ENCODE measurements at regions not wholly inside any gene's neighbourhood (a gene's known extent, or its start where the extent isn't known, plus 50 kb on each side); places are given as distances from the start of the nearest gene placed in this dataset.

GRCh38 chr13:80227645-80228044, 113.3 kb downstream of the SPRY2 start (continued):
- TF ChIP-seq AFF4 (CRISPR knock-in tag; IDR thresholded peaks at IDR 0.05; ENCODE audit: borderline replicate concordance), result no peak
- no peak for TF ChIP-seq ERG (CRISPR knock-in tag; IDR thresholded peaks at IDR 0.05)
- no peak for TF ChIP-seq MYBL2 (CRISPR knock-in tag; IDR thresholded peaks at IDR 0.05)
- TF ChIP-seq GABPB1 (CRISPR knock-in tag; IDR thresholded peaks at IDR 0.05), result no peak
- no peak for TF ChIP-seq CREB1 (CRISPR knock-in tag; IDR thresholded peaks at IDR 0.05)
- TF ChIP-seq FOXP4 (CRISPR knock-in tag; IDR thresholded peaks at IDR 0.05), result no peak
- TF ChIP-seq NR1H2 (CRISPR knock-in tag; IDR thresholded peaks at IDR 0.05), result no peak

GRCh38 chr13:80226645-80227044, 114.3 kb downstream of the SPRY2 start:
- POLR2A ChIA-PET, result no interaction called here
- H3K36me3 Mint-ChIP-seq, result peaks cover 6% of the 10 kb centered on the region
- CTCF ChIA-PET, result no interaction called here

GRCh38 chr13:80224468-80224867, 116.5 kb downstream of the SPRY2 start:
- TF ChIP-seq FOXP4 (CRISPR knock-in tag; IDR thresholded peaks at IDR 0.05) (no peak), ZNF425 (CRISPR knock-in tag; conservative IDR thresholded peaks at IDR 0.05) (no peak), ATF3 (CRISPR knock-in tag; conservative IDR thresholded peaks at IDR 0.05) (no peak), ETV6 (CRISPR knock-in tag; IDR thresholded peaks at IDR 0.05) (no peak), TP53 (CRISPR knock-in tag; IDR thresholded peaks at IDR 0.05) (no peak)
- DNase-seq (ENCODE audit: low spot score) (no peak), ATAC-seq (no peak)
- H3K9me3 Mint-ChIP-seq, result peaks cover 10% of the 10 kb centered on the region
- ChIA-PET POLR2A (no interaction called here), CTCF (no interaction called here)
- no peak overlapping the region for H3K27ac Mint-ChIP-seq
- H3K4me3 Mint-ChIP-seq, result no peak overlapping the region
- no peaks in the 10 kb centered on the region for H3K27me3 Mint-ChIP-seq (ENCODE audit: low read depth)
- peaks cover 15% of the 10 kb centered on the region for H3K4me1 Mint-ChIP-seq
- peaks cover 6% of the 10 kb centered on the region; the same call in 1 of the 2 replicates for H3K36me3 Mint-ChIP-seq

More at GRCh38 chr13:80226645-80227044, 114.3 kb downstream of the SPRY2 start:
- TF ChIP-seq E2F1 (CRISPR knock-in tag; IDR thresholded peaks at IDR 0.05) (no peak), JUN (CRISPR knock-in tag; IDR thresholded peaks at IDR 0.05) (no peak)
- H3K27me3 Mint-ChIP-seq (ENCODE audit: low read depth), result no peaks in the 10 kb centered on the region
- H3K4me1 Mint-ChIP-seq, result peaks cover 16% of the 10 kb centered on the region
- H3K4me3 Mint-ChIP-seq, result no peak overlapping the region
- peaks cover 12% of the 10 kb centered on the region for H3K9me3 Mint-ChIP-seq
- no peak for ATAC-seq
- no peak overlapping the region for H3K27ac Mint-ChIP-seq
- no peak for DNase-seq (ENCODE audit: low spot score)
